Activated T-cell treated with anti-CD3 and anti-CD28 coated beads, Interleukin-2, amount 50 U/mL, for 48 hours (primary cell): ENCODE measurements at regions not wholly inside any gene's neighbourhood (a gene's known extent, or its start where the extent isn't known, plus 50 kb on each side); places are given as distances from the start of the nearest gene placed in this dataset.

Experiments used
- DNase-seq, 2 experiments: peaks; one replicate each; pipeline ENCODE4 v3.0.0-alpha.2; 2020

DNA sequence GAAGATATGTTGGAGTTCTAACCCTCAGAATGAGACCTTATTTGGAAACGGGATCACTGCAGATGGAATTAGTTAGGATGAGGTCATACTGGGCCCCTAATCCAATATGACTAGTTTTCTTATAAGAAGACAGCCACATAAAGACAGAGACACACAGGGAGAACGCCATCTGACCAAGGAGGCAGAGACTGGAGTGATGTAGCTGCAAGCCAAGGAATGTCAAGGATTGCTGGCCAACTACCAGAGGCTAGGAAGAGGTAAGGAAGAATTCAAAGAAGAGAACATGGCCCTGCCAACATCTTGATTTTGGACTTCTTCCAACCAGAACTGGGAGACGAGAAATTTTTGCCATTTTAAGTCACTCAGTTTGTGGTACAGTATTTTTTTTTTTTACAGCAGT is 152.8 kb upstream of the DIPK2B start:
- no peak for DNase-seq

DNA sequence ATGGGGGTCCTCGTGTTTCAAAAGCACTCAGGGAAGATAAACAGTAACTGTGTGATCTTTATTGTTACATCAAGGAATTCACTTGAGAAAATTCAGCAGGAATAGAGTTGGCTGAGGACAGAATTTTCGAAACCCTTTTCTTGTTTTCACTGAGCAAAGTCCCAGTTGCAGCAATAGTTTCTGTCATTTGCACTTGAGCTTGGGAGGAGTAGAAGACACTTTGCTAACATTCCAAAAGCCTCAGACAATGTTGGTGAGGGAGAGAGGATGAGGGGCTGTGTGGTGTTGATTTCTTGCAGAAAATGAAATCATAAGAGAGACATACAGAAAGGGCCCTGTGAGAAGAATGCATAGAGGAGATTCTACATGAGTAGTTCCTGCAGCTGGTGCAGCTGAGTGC is 151.9 kb upstream of the DIPK2B start:
- DNase-seq: no peak

DNA sequence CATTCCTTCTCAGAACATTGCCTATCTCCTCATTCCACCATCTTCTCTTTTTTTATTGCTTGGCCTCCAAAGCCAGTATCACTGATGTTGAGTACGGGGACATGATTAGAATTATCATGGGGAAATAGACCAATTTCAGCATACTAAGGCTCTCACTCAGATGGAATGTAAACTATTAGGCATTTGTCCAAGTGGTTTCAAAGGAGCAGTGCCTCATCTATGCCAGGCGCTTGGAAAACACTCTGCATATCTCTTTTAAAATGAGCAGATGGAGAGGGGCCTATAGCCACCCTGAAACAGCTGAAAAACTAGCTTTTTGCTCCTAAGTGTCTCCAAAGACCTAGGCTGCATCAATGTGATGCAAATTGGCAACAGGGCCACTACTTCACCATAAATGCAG is 150.8 kb upstream of the DIPK2B start:
- no peak for DNase-seq

DNA sequence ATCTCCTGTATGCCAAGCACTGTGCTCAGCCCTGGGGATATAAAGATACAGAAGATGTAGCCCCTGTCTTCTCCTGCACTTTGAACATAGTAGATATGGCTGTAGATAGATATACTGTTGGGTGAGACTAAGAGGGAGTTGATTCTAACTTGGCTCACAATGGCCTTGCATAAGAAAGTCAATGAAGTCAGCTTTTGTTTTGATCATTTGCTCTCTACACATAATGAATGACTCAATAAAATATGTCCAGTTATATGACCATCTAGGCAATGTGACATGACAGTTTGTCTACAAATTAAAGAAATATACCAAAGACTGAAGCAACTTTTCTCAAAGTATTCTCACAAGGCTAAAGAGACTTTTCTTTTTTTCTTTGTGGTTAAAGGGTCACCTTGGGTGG is 147.6 kb upstream of the DIPK2B start:
- no peak for DNase-seq

DNA sequence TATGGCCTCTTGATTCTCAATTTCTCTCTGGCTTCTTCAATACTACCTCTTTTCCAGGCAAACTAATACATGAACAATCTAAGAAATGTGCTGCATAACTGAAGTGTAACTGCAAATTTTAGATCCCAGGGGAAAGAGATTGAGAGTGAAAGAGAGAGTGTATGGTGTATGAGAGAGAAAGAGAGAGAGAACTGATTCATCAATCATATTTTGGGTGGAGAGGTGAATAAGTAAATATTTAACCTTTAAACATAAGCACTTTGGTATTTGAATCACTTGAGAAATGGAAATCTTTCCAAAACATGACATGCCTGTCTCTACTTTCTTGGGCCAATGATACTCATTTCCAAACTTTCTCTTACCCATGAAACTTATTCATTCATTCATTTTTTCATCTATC is 147.2 kb upstream of the DIPK2B start:
- DNase-seq: no peak

DNA sequence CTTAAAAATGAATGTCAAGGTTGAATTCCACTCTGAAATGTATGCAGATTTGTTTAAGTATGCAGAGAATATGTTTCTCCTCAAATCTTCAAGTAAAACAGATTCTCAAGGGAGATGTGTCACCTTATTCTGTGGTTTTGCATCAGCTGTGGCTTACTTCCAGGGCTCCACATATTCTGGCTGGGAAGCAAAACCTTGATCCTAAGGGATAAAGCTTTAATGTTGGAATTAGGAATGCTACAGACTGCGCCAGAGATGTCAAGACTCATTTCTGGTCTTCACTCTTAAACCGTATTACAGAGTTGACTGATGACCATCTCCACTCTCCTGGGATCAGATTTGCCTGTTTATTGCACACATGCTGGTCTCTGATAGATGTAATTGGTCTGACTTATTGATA is 143.9 kb upstream of the DIPK2B start:
- no peak for DNase-seq

DNA sequence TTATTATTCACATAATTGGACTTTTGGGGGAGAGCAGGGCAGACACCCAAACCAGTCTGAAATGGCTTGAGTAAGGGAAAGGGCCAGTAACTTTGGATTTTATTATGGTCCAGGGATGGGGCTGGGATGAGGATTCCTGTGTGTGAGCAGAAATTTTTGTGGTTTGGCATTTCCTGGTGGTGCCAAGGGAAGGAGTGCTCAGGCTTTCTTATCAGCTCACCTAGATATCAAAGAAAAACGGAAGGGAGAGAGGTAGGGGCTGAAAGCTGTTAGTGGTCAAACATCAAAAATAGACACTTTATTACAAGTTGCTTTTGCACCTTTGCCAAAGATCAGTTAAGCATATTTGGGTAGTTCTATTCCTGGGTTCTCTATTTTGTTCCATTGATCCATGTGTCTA is 128.5 kb upstream of the DIPK2B start:
- no peak for DNase-seq

DNA sequence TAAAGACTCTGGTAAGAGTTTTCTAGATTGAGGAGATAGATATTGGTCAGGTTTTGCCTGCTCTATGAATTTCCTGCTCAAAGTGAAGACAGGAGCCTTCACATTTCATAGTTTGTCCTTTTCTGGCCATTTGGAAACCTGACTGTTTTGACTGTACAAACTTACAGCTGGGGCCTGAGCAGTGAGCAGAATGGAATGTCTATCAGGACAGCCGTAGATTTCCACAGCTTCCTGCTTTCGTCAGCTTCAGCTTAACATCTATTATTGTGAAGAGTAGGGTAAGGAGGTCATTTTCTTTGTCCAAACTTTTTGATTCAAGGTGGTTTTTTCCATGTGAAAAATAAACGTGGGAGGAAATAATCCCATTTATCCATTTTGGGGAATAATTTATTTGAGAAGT is 124.3 kb upstream of the DIPK2B start:
- DNase-seq: no peak

DNA sequence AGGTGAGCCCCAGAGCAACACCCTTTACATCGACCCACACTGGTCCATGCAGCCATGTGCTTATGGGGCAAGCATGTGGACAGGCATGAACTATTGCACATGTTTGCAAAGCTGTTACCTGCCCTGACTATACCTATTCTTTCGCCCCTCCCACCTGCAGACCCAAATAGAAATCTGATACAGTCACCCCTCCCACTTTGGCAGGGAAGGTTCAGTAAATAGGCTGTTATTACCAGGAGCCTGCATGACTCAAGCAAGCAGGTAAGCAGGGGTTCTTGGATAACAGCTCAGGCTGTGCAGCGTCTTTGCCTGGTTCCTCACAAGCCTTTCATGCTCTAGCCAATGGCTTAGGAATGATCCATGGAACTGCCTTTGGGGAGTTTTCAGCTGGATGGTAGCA is 122.7 kb upstream of the DIPK2B start:
- DNase-seq: no peak

DNA sequence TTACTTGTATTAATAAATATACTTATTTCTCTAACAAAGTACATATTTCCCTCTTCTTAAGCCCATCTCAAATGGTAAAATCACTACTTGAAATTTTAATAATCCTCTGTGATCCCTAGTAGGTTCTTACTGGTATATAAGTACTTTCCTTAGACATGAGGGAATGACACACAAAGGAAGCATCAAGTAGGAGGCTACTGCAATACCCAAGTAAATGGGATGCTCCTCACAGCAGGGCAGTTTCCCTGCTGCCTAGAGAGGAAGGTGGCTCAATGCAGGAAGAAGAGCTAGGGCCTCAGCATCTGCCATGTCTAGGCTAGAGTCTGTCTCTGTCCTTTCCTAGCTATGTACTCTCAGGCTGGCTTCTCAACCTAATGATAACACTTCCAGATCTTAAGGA is 122.1 kb upstream of the DIPK2B start:
- no peak for DNase-seq

DNA sequence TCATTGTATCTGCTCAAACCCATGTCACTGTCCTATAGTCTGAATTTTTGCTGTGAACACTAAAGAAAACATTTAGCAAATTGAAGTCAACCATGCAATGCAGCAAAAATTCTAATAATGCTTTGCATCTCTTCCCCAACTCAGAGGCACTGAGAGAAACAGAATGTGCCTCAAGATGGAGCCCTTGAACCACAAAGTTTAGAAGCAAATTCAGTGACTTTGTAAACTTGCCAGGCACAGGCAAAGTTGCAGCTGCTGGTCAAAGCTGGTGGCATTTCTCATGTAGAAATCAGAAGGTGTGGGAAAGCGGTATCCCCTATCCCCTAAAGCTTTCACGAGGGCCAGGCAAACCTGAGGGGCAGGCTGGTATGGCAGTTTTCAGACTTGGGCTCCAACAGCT is 121.7 kb upstream of the DIPK2B start:
- peak in 1 of 2 experiments; percentile 19 for DNase-seq

DNA sequence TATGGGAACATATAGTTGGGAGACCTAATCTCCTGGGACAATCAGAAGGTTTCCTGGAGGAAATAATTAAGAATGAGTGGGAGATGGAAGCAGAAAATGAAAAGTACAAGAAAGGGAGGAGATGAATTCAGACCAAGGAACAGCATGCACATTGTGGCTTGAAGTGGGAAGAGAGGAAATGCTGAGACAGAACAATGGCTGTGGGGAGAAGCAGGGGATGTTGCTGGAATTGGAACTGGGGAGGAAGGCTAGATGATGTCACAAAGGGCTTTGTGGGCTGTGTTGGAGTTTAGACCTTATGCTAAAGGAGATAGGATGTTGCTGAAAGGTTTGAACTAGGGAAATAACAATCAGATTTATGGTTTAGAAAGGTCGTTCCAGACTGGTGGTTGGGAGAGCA is 119.5 kb upstream of the DIPK2B start:
- DNase-seq: no peak

DNA sequence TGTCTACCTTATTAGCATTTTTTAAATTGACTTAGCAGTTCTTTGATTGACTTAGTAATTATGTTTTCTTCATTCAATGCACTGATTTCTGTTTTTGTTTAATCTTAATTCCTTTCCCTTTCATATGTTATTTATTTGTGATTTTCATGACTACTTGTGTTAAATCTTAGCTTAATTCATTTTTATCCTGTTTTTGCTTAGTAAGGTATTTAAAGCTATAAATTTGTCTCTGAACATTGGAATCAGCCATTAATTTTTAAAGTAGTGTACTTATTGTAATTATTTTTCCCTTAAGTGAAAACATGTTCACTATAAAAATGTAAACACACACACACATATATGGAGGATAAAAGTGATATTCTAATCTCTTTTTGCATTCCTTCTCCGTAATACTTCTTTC is 109.1 kb upstream of the DIPK2B start:
- no peak for DNase-seq

DNA sequence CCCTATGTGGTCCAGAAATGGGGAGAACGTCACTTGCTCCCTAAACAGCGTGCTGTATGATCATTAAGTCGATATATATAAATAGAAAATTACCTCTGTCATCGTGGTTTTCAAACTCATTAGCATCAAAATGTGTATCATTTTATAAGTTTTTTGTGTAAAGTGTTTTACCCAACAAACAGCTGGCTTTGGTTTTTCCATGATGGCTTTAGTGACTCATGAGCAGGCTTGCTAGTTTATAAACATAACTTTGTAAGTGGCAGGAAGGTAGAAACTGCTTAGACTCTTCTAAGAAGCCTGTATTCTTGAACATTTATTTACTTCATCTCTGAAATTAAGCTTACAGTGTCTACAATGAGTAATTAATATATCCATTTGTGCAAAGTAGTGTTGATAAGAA is 108.4 kb upstream of the DIPK2B start:
- no peak for DNase-seq

DNA sequence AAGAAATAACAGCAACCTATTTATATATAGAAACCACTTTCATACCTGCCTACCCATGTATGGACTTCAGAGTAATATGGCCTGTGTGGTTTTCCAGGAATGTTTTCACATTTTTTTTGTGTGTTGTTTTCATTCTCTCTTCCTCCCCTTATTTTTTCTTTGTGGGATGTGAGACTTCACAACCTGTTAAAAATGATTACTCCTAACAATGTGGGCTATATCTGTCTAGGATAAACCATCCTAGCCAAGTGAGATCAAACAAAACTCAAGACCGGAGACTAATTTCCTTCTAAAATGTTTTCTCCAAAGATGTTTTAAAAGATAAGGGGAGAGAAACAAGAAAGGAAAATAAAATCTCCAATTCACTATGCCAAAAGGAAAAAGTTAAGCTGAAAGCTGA is 106.1 kb upstream of the DIPK2B start:
- no peak for DNase-seq

DNA sequence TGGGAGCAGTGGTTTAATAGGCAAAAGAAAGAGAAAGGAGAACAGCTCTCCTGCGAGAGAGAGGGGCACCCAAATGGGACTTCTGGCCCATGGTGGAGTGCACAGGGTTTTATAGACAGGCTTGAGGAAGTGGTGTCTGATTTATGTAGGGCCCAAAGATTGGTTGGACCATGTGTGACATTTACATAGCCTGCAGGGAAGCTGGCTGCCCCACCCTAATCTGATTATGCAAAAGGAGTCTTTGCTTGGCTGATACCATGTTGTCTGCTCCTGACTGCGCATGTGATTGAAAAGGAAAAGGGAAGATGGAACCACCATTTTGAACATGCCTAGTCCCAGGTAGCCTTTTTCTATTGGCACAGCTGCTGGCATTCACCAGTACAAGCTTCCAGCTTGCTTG is 100.0 kb upstream of the DIPK2B start:
- no peak for DNase-seq

DNA sequence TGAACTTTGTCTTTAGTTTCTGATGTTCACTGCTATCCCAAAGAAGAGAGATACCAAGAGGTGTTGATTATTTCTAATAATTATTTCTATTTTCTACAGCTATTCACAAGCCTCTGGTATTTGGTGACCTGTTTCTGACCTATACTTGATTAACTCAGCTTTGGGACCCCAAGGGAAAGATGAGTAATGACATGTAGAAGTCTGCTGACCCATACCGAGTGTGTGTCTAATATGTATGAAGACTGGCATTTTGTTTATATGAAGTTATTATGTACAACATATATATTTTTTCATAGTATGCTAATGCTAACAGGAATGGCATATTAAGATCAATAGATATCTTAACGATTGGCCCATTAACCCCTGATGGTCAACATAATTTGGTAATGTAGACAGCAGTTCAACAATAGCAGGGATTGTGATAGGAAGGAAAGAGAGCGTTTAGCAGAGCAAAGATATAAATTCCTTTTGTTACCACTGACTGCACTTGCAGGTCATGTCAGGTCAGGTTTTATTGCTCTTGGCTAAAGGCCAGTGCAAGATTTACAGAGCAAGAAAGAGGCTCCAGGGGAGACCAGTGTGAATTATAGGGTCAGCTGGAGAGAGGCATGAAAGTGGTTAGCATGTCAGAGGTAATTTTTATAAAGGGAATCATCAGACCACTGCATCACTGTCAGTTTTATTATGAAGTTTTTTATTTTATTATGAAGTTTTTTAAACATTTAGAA is 94.7 kb upstream of the DIPK2B start:
- DNase-seq: no peak

DNA sequence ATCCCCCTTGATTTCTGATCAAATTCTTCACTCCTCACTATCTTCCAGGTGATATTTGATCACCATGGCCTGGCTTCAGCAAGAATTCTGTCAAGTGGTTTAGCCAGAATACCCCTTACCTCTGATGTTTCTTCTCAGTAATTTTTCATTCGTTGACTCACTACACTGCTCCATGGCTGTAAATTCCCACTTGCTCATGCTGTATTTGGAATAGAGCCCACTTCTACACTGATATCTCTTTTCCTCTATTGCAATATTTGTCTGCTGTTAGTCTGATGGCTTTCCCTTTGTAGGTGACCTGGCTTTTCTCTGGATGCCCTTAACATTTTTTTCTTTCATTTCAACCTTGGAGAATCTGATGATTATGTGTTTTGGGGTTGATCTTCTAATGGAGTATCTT is 73.9 kb upstream of the DIPK2B start:
- DNase-seq: no peak

DNA sequence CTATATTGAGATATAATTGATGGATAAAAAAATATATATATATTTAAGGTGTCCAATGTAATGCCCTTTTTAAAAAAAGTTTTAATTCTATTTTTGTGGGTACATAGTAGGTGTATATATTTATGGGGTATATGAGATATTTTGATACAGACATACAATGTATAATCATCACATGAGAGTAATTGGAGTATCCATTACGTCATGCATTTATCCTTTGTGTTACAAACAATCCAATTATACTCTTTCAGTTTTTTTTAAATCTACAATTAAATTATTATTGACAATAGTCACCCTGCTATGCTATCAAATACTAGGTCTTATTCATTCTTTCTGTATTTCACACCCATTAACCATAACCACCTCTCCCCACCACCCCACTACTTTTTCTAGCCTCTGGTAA is 66.3 kb upstream of the DIPK2B start:
- DNase-seq: no peak

DNA sequence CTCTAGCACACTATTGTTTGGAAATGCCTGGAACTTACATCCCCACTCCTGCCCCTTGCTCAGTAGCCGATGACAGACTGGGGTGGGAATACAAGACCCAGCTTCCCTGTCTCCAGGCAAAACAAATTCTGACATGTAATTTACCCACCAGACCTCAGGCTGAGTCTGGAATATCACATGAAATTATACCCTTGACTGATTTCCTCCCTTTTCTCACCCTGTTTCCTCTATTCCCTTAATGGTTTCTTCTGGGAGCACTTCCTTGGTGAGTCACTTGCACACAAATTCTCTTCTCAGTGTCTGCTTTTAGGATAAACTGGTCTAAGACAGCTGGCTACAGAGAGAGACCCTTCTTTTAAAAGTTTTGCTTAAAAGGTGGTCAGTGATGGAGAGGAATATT is 65.8 kb upstream of the DIPK2B start:
- DNase-seq: no peak

DNA sequence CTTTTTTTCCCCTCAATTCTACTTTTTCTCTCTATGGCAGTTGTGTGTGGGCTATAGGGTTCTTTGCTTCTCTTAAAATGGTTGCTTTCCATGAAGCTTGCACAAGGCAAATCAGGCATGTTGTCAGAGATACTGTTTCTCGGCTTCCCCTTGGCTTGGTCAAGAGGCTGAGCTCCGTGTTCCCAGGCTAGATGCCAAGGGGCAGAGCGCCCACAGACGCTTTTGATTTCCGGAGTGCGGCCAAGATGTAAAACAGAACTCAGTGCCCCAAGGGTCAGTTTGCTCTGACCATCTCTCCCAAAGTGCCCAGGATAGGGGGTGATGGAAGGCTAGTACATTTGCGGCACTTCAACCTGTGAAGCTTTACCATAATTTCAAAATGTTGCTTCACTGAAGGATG is 64.2 kb upstream of the DIPK2B start:
- DNase-seq: no peak

DNA sequence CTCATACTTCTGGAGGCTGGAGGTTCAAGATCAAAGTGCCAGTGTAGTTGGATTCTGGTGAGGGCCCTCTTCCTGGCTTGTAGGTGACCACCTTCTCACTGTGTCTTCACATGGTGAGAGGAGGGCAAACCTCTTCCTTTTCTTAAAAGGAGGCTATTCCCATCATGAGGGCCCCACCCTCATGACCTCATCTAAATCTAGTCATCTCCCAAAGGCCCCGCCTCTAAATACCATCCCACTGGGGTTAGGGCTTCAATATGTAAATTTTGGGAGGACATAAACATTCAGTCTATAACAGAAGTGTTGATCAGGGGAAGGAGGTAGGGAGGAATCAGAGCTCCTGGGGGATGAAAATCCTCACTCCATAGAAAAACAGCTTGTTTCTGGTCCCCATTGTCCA is 60.8 kb upstream of the DIPK2B start:
- no peak for DNase-seq

DNA sequence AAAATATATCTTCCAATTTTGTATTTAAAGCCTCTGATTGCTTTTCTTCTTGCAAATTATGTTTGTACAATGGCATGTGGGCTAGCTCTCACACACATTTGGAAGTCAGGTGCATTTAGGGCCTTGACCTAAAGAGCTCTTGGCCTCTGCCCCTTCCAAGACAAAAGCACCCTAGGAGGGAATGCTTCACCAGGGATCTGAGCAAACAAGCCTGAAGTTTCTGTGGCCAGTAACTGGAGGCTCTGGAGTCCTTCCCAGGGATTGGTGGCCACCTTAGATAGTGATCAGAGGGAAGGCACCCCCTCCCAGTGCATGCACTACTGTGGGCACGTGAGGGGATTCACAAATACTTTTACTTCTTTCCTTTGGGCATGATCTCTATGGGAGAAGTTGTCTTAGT is 60.3 kb upstream of the DIPK2B start:
- no peak for DNase-seq

DNA sequence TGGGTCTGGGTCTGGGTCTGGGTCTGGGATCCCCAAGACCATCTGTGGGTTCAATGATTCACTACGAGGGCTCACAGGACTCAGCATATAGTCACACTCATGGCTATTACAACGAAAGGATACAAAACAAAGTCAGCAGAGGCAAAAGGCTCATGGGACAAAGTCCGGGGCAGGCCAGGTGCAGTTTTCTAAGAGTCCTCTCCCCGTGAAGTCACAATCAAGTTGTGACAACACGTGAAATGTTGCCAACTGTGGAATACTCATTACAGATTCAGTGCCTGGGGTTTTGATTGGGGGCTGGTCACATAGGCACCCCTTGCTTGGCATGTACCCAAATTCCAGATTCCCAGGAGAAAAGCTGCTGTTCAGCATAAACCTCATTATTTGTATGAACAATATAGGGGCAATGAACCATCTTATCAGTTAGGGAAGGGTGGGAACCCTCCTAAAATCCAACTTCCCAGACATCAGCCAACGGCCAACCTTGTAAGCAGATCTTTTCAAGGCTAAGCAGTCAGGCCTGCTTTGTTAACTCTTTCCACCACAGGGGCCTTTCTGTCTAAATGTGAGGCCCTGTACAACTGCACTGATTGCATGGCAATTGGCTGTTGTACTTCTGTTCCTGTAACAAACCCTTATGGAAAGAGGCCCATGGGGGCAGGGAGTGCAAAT is 58.2 kb upstream of the DIPK2B start:
- DNase-seq: no peak
